ENCODE measurements at regions not wholly inside any gene's neighbourhood (a gene's known extent, or its start where the extent isn't known, plus 50 kb on each side); places are given as distances from the start of the nearest gene placed in this dataset.

DNA sequence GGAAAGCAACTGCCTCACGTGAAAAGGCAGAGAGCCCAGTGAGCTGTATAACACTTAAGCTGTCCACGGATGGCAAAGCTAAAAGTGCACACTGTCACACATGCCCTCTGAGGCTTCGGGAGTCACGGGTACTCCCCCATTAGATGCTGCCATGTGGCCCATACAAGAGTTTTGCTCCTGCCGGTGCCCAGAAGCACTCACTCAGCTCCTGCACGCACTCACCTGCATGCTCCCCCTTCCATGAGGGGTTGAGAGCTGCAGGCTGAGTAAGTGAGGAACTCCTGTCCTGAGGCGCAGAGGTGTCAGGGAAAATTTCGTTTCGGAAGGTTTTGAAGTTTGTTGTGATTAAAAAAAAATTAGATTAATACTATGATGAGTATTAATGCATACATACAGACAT, 939.2 kb upstream of the ATXN8OS start:
- TF ChIP-seq, protein P1, sequence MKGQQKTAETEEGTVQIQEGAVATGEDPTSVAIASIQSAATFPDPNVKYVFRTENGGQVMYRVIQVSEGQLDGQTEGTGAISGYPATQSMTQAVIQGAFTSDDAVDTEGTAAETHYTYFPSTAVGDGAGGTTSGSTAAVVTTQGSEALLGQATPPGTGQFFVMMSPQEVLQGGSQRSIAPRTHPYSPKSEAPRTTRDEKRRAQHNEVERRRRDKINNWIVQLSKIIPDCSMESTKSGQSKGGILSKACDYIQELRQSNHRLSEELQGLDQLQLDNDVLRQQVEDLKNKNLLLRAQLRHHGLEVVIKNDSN (IDR thresholded peaks at IDR 0.05; ENCODE audit: borderline replicate concordance, low read depth): no peak
- no peak for TF ChIP-seq MXI1 (IDR thresholded peaks at IDR 0.05; ENCODE audit: low read depth, low read length)
- TF ChIP-seq GABPA (IDR thresholded peaks at IDR 0.05; ENCODE audit: low read depth): no peak
- TF ChIP-seq, protein P2, sequence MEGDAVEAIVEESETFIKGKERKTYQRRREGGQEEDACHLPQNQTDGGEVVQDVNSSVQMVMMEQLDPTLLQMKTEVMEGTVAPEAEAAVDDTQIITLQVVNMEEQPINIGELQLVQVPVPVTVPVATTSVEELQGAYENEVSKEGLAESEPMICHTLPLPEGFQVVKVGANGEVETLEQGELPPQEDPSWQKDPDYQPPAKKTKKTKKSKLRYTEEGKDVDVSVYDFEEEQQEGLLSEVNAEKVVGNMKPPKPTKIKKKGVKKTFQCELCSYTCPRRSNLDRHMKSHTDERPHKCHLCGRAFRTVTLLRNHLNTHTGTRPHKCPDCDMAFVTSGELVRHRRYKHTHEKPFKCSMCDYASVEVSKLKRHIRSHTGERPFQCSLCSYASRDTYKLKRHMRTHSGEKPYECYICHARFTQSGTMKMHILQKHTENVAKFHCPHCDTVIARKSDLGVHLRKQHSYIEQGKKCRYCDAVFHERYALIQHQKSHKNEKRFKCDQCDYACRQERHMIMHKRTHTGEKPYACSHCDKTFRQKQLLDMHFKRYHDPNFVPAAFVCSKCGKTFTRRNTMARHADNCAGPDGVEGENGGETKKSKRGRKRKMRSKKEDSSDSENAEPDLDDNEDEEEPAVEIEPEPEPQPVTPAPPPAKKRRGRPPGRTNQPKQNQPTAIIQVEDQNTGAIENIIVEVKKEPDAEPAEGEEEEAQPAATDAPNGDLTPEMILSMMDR (IDR thresholded peaks at IDR 0.05): no peak
- TF ChIP-seq EZH2phosphoT487 (IDR thresholded peaks at IDR 0.05; ENCODE audit: borderline replicate concordance, low read depth): no peak
- TF ChIP-seq ELF1 (IDR thresholded peaks at IDR 0.05): no peak
- no peak for TF ChIP-seq JUND (IDR thresholded peaks at IDR 0.05)
- TF ChIP-seq, protein P3, sequence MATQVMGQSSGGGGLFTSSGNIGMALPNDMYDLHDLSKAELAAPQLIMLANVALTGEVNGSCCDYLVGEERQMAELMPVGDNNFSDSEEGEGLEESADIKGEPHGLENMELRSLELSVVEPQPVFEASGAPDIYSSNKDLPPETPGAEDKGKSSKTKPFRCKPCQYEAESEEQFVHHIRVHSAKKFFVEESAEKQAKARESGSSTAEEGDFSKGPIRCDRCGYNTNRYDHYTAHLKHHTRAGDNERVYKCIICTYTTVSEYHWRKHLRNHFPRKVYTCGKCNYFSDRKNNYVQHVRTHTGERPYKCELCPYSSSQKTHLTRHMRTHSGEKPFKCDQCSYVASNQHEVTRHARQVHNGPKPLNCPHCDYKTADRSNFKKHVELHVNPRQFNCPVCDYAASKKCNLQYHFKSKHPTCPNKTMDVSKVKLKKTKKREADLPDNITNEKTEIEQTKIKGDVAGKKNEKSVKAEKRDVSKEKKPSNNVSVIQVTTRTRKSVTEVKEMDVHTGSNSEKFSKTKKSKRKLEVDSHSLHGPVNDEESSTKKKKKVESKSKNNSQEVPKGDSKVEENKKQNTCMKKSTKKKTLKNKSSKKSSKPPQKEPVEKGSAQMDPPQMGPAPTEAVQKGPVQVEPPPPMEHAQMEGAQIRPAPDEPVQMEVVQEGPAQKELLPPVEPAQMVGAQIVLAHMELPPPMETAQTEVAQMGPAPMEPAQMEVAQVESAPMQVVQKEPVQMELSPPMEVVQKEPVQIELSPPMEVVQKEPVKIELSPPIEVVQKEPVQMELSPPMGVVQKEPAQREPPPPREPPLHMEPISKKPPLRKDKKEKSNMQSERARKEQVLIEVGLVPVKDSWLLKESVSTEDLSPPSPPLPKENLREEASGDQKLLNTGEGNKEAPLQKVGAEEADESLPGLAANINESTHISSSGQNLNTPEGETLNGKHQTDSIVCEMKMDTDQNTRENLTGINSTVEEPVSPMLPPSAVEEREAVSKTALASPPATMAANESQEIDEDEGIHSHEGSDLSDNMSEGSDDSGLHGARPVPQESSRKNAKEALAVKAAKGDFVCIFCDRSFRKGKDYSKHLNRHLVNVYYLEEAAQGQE (IDR thresholded peaks at IDR 0.05; ENCODE audit: low read depth, low read length): no peak
- Histone ChIP-seq H3K4me2 (no peak overlapping the region), H3K27me3 (ENCODE audit: insufficient read depth) (no peaks in the 10 kb centered on the region), H3K4me3 (ENCODE audit: low read depth in 2 of 2, low read length in 1 of 2) (no peak overlapping the region), H3K9me2 (no peaks in the 10 kb centered on the region), H3K9me3 (no peaks in the 10 kb centered on the region), H3K4me1 (ENCODE audit: control insufficient read depth in 1 of 2, insufficient read depth in 2 of 2, low read depth in 1 of 2, low read length in 1 of 2) (no peaks in the 10 kb centered on the region), H3K36me3 (replicated peaks in 1 of 2; ENCODE audit: control insufficient read depth in 1 of 2, insufficient read depth in 2 of 2, low read length in 1 of 2) (no peaks in the 10 kb centered on the region), H4K20me1 (ENCODE audit: insufficient read depth) (no peaks in the 10 kb centered on the region), H2AFZ (ENCODE audit: low read depth) (no peak overlapping the region), H3K9ac (no peak overlapping the region), H3K27ac (ENCODE audit: low read depth in 2 of 2, low read length in 1 of 2) (no peak overlapping the region), H3F3A (replicated peaks; ENCODE audit: insufficient read depth) (no peaks in the 10 kb centered on the region), H3K79me2 (ENCODE audit: insufficient read depth) (no peaks in the 10 kb centered on the region)
- ChIA-PET CTCF (interaction anchor here (1.5 kb wide), 1 partner anchor 16 kb away, joined by 3 read pairs; no protein-coding TSS in a partner anchor), POLR2A (no interaction called here)
- 65% methylated on average over 7 of the region's 9 CpGs for WGBS (ENCODE audit: low lambda C conversion rate)
- DNase-seq: no peak

DNA sequence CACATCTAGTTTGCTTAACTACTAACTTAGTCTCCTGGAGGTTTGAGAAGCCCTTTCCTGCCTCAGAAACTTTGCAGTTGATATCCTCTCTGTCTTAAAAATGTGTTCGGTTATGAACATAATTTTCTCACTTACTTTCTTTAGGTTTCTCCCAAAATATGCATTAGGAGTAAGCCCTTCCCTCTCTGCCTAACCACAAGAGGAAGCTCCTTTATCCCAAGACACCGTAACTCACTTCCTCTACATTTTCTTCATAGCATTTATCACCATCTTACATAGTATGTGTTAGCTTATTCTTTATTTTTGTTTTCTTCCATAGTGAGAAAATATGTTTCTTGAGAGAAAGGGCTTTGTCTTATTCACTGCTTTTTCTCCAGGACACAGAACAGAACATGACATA, 952.5 kb upstream of the ATXN8OS start:
- H3K79me2 ChIP-seq (ENCODE audit: insufficient read depth): no peaks in the 10 kb centered on the region
- ChIA-PET CTCF (no interaction called here), POLR2A (no interaction called here)
- H4K20me1 ChIP-seq (ENCODE audit: insufficient read depth): no peaks in the 10 kb centered on the region
- no peaks in the 10 kb centered on the region for H3K9me3 ChIP-seq
- no peak overlapping the region for H3K4me2 ChIP-seq
- DNase-seq: no peak
- H3K4me3 ChIP-seq (ENCODE audit: low read depth in 2 of 2, low read length in 1 of 2): no peak overlapping the region
- no peak overlapping the region for H2AFZ ChIP-seq (ENCODE audit: low read depth)
- H3K36me3 ChIP-seq (replicated peaks in 1 of 2; ENCODE audit: control insufficient read depth in 1 of 2, insufficient read depth in 2 of 2, low read length in 1 of 2): no peaks in the 10 kb centered on the region
- no peaks in the 10 kb centered on the region for H3K27me3 ChIP-seq (ENCODE audit: insufficient read depth)
- no peak overlapping the region for H3K9ac ChIP-seq
- H3F3A ChIP-seq (replicated peaks; ENCODE audit: insufficient read depth): no peaks in the 10 kb centered on the region
- H3K27ac ChIP-seq (ENCODE audit: low read depth in 2 of 2, low read length in 1 of 2): no peak overlapping the region
- no peaks in the 10 kb centered on the region for H3K4me1 ChIP-seq (ENCODE audit: control insufficient read depth in 1 of 2, insufficient read depth in 2 of 2, low read depth in 1 of 2, low read length in 1 of 2)
- WGBS (ENCODE audit: low lambda C conversion rate): 66% methylated on average over 2 of the region's 2 CpGs
- no peaks in the 10 kb centered on the region for H3K9me2 ChIP-seq
- TF ChIP-seq CHD2 (IDR thresholded peaks at IDR 0.05; ENCODE audit: low read length, partially characterized antibody): no peak
- TF ChIP-seq, protein P4, sequence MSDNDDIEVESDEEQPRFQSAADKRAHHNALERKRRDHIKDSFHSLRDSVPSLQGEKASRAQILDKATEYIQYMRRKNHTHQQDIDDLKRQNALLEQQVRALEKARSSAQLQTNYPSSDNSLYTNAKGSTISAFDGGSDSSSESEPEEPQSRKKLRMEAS (IDR thresholded peaks at IDR 0.05; ENCODE audit: low read depth): no peak
- no peak for TF ChIP-seq SMC3 (IDR thresholded peaks at IDR 0.05; ENCODE audit: low read depth, low read length)
- TF ChIP-seq, protein P5, sequence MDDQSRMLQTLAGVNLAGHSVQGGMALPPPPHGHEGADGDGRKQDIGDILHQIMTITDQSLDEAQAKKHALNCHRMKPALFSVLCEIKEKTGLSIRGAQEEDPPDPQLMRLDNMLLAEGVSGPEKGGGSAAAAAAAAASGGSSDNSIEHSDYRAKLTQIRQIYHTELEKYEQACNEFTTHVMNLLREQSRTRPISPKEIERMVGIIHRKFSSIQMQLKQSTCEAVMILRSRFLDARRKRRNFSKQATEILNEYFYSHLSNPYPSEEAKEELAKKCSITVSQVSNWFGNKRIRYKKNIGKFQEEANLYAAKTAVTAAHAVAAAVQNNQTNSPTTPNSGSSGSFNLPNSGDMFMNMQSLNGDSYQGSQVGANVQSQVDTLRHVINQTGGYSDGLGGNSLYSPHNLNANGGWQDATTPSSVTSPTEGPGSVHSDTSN (IDR thresholded peaks at IDR 0.05): no peak
- TF ChIP-seq, protein P6, sequence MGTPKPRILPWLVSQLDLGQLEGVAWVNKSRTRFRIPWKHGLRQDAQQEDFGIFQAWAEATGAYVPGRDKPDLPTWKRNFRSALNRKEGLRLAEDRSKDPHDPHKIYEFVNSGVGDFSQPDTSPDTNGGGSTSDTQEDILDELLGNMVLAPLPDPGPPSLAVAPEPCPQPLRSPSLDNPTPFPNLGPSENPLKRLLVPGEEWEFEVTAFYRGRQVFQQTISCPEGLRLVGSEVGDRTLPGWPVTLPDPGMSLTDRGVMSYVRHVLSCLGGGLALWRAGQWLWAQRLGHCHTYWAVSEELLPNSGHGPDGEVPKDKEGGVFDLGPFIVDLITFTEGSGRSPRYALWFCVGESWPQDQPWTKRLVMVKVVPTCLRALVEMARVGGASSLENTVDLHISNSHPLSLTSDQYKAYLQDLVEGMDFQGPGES (IDR thresholded peaks at IDR 0.05; ENCODE audit: low read depth, low read length): no peak
- TF ChIP-seq JUND (IDR thresholded peaks at IDR 0.05): no peak
- TF ChIP-seq FOXJ3 (CRISPR knock-in tag; IDR thresholded peaks at IDR 0.05): no peak

All from SK-N-SH (cell line).